CD8-positive, alpha-beta memory T cell (primary cell): ENCODE measurements at regions not wholly inside any gene's neighbourhood (a gene's known extent, or its start where the extent isn't known, plus 50 kb on each side); places are given as distances from the start of the nearest gene placed in this dataset.
A peak's percentile ranks its signal among the peaks of the same experiment; 100 is the strongest.

ENCODE experiments used
- CTCF ChIA-PET: fragments of 350-600 bp; sonication (Branson Sonifier 250); formaldehyde crosslinking; loops from one replicate; lab custom pipeline; 2021; ENCODE audit warnings: antibody characterized with exemption; lab: Charles Lee
- POLR2A ChIA-PET: fragments of 350-600 bp; sonication (Branson Sonifier 250); formaldehyde crosslinking; loops from one replicate; lab custom pipeline; 2021; ENCODE audit warnings: antibody characterized with exemption; lab: Charles Lee
- DNase-seq, 5 donors: peaks; one replicate each; pipeline versions ENCODE4 v3.0.0 to v3.0.0-alpha.2; 2020 to 2022; ENCODE audit warnings: mixed read lengths in 1 of 5
- H3K27ac ChIP-seq: one replicate; pipeline ENCODE4 v1.7.0; 2013; ENCODE audit warnings: low read depth, mild to moderate bottlenecking, low read length, moderate library complexity
- H3K27me3 ChIP-seq: 2 replicates; pipeline ENCODE4 v1.7.0; 2013; ENCODE audit warnings: low read length, mild to moderate bottlenecking; ENCODE audit not compliant: insufficient read depth, poor library complexity, severe bottlenecking
- H3K36me3 ChIP-seq: 2 replicates; pipeline ENCODE4 v1.7.0; 2013; ENCODE audit warnings: mild to moderate bottlenecking, low read length, moderate library complexity; ENCODE audit not compliant: insufficient read depth
- H3K4me1 ChIP-seq: 2 replicates; pipeline ENCODE4 v1.7.0; 2013; ENCODE audit warnings: mild to moderate bottlenecking, low read length, moderate library complexity; ENCODE audit not compliant: insufficient read depth
- H3K4me3 ChIP-seq: 2 replicates; pipeline ENCODE4 v1.7.0; 2013; ENCODE audit warnings: mild to moderate bottlenecking, low read length
- H3K9me3 ChIP-seq: 2 replicates; pipeline ENCODE4 v1.7.0; 2013; ENCODE audit warnings: mild to moderate bottlenecking, low read length
- H3K27ac Mint-ChIP-seq, 8 donors: one replicate each; pipeline ENCODE4 v1.8.0; 2020 to 2021; ENCODE audit warnings: mixed read lengths in 8 of 8, mild to moderate bottlenecking in 6 of 8, inconsistent platforms in 3 of 8, moderate library complexity in 3 of 8
- H3K27me3 Mint-ChIP-seq, 2 donors: one replicate each; pipeline ENCODE4 v1.8.0; 2020 to 2021; ENCODE audit warnings: mixed read lengths in 2 of 2, mild to moderate bottlenecking in 1 of 2, moderate library complexity in 1 of 2
- H3K36me3 Mint-ChIP-seq, 3 donors: one replicate each; pipeline ENCODE4 v1.8.0; 2020 to 2021; ENCODE audit warnings: mixed read lengths in 3 of 3, inconsistent platforms in 1 of 3, mild to moderate bottlenecking in 1 of 3
- H3K4me1 Mint-ChIP-seq, 3 donors: one replicate each; pipeline ENCODE4 v1.8.0; 2020 to 2021; ENCODE audit warnings: mixed read lengths in 3 of 3, inconsistent platforms in 1 of 3, mild to moderate bottlenecking in 1 of 3
- H3K4me3 Mint-ChIP-seq, 7 donors: one replicate each; pipeline ENCODE4 v1.8.0; 2020 to 2021; ENCODE audit warnings: mixed read lengths in 7 of 7, mild to moderate bottlenecking in 6 of 7, moderate library complexity in 4 of 7, inconsistent platforms in 2 of 7
- H3K9me3 Mint-ChIP-seq, 5 donors: one replicate each; pipeline ENCODE4 v1.8.0; 2020 to 2022; ENCODE audit warnings: mixed read lengths in 5 of 5, mild to moderate bottlenecking in 3 of 5, moderate library complexity in 2 of 5, inconsistent platforms in 1 of 5

DNA sequence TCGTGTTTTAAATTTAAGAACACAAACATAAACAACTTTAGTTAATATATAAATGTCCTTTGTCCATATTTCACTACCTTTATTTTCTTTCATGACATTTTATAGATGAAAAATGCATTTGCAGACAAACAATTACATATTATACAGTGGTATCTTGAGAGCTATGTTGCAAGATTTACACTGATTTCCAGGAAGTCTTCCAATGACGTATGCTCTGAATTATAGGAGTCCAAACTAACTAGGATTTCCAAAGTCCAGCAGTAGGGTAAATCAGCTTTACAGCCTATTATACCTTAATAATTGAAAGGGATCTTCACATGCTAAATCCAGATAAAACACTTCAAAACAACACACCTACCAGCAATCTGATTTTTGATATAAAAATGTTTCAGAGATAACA is 69.4 kb downstream of the HYCC1 start:
- no peaks in the 10 kb centered on the region for H3K27me3 Mint-ChIP-seq
- H3K27ac Mint-ChIP-seq: no peak overlapping the region
- CTCF ChIA-PET: no interaction called here
- POLR2A ChIA-PET: no interaction called here
- H3K9me3 Mint-ChIP-seq: no peaks in the 10 kb centered on the region
- H3K4me1 ChIP-seq: no peaks in the 10 kb centered on the region
- no peak overlapping the region for H3K4me3 Mint-ChIP-seq
- DNase-seq: no peak
- no peaks in the 10 kb centered on the region for H3K4me1 Mint-ChIP-seq
- H3K4me3 ChIP-seq: no peak overlapping the region
- no peaks in the 10 kb centered on the region for H3K36me3 ChIP-seq
- H3K27ac ChIP-seq: no peak overlapping the region
- H3K27me3 ChIP-seq: no peaks in the 10 kb centered on the region
- H3K9me3 ChIP-seq: no peaks in the 10 kb centered on the region
- H3K36me3 Mint-ChIP-seq: peaks cover 0 to 14% (median 5%) of the 10 kb centered on the region in 3 donors

GRCh38 chr7:22944022-22944421 is 69.9 kb downstream of the HYCC1 start:
- ChIA-PET CTCF (interaction anchor here (1.3 kb wide), 1 partner anchor 111 kb away, joined by 3 read pairs; no protein-coding TSS in a partner anchor), POLR2A (no interaction called here)
- H3K27me3 Mint-ChIP-seq: no peaks in the 10 kb centered on the region
- no peak overlapping the region for H3K27ac Mint-ChIP-seq
- Histone ChIP-seq H3K27me3 (no peaks in the 10 kb centered on the region), H3K4me1 (no peaks in the 10 kb centered on the region), H3K36me3 (no peaks in the 10 kb centered on the region), H3K9me3 (no peaks in the 10 kb centered on the region), H3K27ac (no peak overlapping the region), H3K4me3 (no peak overlapping the region)
- H3K36me3 Mint-ChIP-seq: peaks cover 0 to 14% (median 5%) of the 10 kb centered on the region in 3 donors
- no peaks in the 10 kb centered on the region for H3K9me3 Mint-ChIP-seq
- no peak for DNase-seq
- H3K4me3 Mint-ChIP-seq: no peak overlapping the region
- no peaks in the 10 kb centered on the region for H3K4me1 Mint-ChIP-seq

GRCh38 chr7:22942191-22942590 is 71.7 kb downstream of the HYCC1 start:
- H3K36me3 Mint-ChIP-seq: peaks cover 0 to 14% (median 5%) of the 10 kb centered on the region in 3 donors
- ChIA-PET CTCF (no interaction called here), POLR2A (no interaction called here)
- no peaks in the 10 kb centered on the region for H3K27me3 Mint-ChIP-seq
- Histone ChIP-seq H3K27me3 (no peaks in the 10 kb centered on the region), H3K4me3 (no peak overlapping the region), H3K9me3 (no peaks in the 10 kb centered on the region), H3K4me1 (no peaks in the 10 kb centered on the region), H3K27ac (no peak overlapping the region), H3K36me3 (no peaks in the 10 kb centered on the region)
- H3K4me1 Mint-ChIP-seq: no peaks in the 10 kb centered on the region
- no peak overlapping the region for H3K4me3 Mint-ChIP-seq
- no peak for DNase-seq
- H3K9me3 Mint-ChIP-seq: no peaks in the 10 kb centered on the region
- H3K27ac Mint-ChIP-seq: no peak overlapping the region

GRCh38 chr7:22939842-22940241 is 74.1 kb downstream of the HYCC1 start:
- DNase-seq: no peak
- Mint-ChIP-seq H3K9me3 (no peaks in the 10 kb centered on the region), H3K4me1 (no peaks in the 10 kb centered on the region), H3K27ac (no peak overlapping the region), H3K27me3 (no peaks in the 10 kb centered on the region), H3K36me3 (peaks cover 0 to 6% (median 2%) of the 10 kb centered on the region in 3 donors), H3K4me3 (no peak overlapping the region)
- no peaks in the 10 kb centered on the region for H3K9me3 ChIP-seq
- H3K27ac ChIP-seq: no peak overlapping the region
- ChIA-PET POLR2A (no interaction called here), CTCF (no interaction called here)
- no peaks in the 10 kb centered on the region for H3K27me3 ChIP-seq
- H3K4me3 ChIP-seq: no peak overlapping the region
- H3K4me1 ChIP-seq: no peaks in the 10 kb centered on the region
- H3K36me3 ChIP-seq: no peaks in the 10 kb centered on the region

DNA sequence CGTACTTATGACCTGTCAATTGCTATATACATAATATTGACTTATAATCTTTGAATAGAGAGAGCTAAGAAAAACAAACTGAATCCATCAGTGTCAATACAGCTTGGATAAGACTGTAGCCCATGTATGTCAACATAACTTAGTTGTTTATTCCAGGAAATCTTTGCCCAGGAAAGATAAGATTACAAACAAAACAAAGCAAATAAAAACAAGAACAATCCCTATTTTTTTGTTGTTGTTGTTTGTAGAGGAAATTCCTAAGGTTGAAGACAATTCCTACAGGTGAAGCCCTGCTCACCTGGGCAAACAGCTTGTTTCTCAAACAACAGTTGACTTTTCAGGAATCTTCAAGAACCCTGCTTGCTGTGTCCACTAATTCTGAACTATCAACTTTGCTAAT is 76.0 kb downstream of the HYCC1 start:
- H3K4me1 ChIP-seq: no peaks in the 10 kb centered on the region
- no peak overlapping the region for H3K4me3 Mint-ChIP-seq
- no peaks in the 10 kb centered on the region for H3K4me1 Mint-ChIP-seq
- no peaks in the 10 kb centered on the region for H3K27me3 ChIP-seq
- no peak overlapping the region for H3K4me3 ChIP-seq
- ChIA-PET CTCF (no interaction called here), POLR2A (no interaction called here)
- DNase-seq: no peak
- H3K9me3 ChIP-seq: no peaks in the 10 kb centered on the region
- no peaks in the 10 kb centered on the region for H3K36me3 ChIP-seq
- no peak overlapping the region for H3K27ac ChIP-seq
- H3K36me3 Mint-ChIP-seq: peaks cover 0 to 3% (median 1%) of the 10 kb centered on the region in 3 donors
- H3K27me3 Mint-ChIP-seq: no peaks in the 10 kb centered on the region
- H3K27ac Mint-ChIP-seq: no peak overlapping the region
- no peaks in the 10 kb centered on the region for H3K9me3 Mint-ChIP-seq

DNA sequence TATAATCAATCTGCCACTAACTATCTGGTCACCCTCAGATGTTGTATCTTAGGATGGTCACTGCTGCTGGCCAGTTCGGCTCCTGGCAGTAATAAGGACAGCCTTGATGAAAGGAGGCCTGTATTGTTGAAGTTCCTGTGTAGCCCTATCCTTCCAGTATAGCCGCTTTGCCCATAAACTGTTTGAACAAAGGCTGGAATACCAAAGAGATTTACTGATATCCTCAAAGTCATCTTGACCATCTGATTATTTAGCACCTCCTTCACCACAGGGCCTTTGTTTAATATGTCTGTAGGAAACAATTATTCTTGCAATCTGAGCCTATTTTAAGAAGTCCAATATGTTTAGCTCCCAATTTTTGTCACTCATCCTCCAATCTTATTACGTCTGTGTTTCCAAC is 77.7 kb downstream of the HYCC1 start:
- POLR2A ChIA-PET: no interaction called here
- no peaks in the 10 kb centered on the region for H3K27me3 ChIP-seq
- no peaks in the 10 kb centered on the region for H3K4me1 ChIP-seq
- Mint-ChIP-seq H3K36me3 (peaks cover 0 to 3% (median 1%) of the 10 kb centered on the region in 3 donors), H3K4me1 (no peaks in the 10 kb centered on the region), H3K4me3 (no peak overlapping the region), H3K27ac (peak overlapping the region in 1 of 8 donors; percentile 26), H3K9me3 (no peaks in the 10 kb centered on the region), H3K27me3 (no peaks in the 10 kb centered on the region)
- no peak overlapping the region for H3K27ac ChIP-seq
- CTCF ChIA-PET: no interaction called here
- H3K4me3 ChIP-seq: no peak overlapping the region
- no peaks in the 10 kb centered on the region for H3K9me3 ChIP-seq
- H3K36me3 ChIP-seq: no peaks in the 10 kb centered on the region
- no peak for DNase-seq

DNA sequence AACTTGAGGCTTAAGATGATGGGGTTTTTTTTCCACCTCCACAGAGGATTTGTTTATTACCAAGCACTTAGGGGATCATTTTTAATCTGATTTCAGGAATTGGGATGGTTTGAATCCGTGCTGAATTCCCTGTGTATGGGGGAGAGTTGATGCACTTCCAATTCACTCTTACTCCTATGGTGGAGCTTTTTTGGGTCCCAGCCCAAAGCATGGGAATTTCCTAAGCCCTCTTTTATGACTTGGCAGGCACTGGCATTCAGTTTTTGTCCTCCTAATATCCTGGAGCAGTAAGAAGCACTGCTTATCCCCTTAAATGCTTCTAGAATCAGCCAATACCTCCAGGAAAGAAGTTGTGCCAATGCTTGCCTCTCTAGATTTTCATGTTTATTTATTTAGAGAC is 78.7 kb downstream of the HYCC1 start:
- CTCF ChIA-PET: no interaction called here
- no peak overlapping the region for H3K4me3 ChIP-seq
- no peaks in the 10 kb centered on the region for H3K36me3 Mint-ChIP-seq

DNA sequence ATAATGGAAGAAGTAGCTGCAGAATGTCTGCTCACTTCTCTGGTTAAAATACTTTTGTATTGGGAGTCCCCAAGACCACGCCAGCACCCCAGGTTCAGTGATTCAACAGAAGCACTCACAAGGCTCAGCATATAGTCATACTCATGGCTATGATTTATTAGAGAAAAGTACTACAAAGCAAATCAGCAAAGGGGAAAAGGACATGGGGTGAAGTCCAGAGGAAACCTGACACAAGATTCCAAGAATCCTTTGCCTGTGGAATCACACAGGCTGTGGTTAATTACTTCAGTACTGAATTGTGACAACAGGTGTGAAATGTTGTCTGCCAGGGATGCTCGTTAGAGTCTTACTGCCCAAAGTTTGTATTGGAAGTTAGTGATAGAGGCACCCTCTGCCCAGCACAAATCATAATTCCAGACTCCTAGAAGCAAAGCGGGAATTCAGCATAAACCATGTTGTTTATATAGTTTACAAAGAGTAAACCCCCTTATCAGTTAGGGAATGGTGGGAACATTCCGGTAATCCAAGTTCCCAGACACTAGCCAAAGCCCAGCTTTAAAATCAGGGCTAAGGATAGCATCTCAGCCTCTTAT is 79.4 kb downstream of the HYCC1 start:
- Mint-ChIP-seq H3K27ac (no peak overlapping the region), H3K4me1 (no peaks in the 10 kb centered on the region), H3K27me3 (no peaks in the 10 kb centered on the region), H3K36me3 (no peaks in the 10 kb centered on the region), H3K4me3 (no peak overlapping the region), H3K9me3 (peaks cover 0 to 5% (median 2%) of the 10 kb centered on the region in 5 donors)
- H3K36me3 ChIP-seq: no peaks in the 10 kb centered on the region
- no peaks in the 10 kb centered on the region for H3K27me3 ChIP-seq
- H3K27ac ChIP-seq: no peak overlapping the region
- no peak overlapping the region for H3K4me3 ChIP-seq
- ChIA-PET POLR2A (no interaction called here), CTCF (no interaction called here)
- no peaks in the 10 kb centered on the region for H3K9me3 ChIP-seq
- H3K4me1 ChIP-seq: no peaks in the 10 kb centered on the region
- no peak for DNase-seq

More for the DNA sequence above, 78.7 kb downstream of the HYCC1 start:
- Histone ChIP-seq H3K27me3 (no peaks in the 10 kb centered on the region), H3K4me1 (no peaks in the 10 kb centered on the region), H3K36me3 (no peaks in the 10 kb centered on the region), H3K9me3 (no peaks in the 10 kb centered on the region), H3K27ac (no peak overlapping the region)
- no peaks in the 10 kb centered on the region for H3K4me1 Mint-ChIP-seq
- no peak for DNase-seq
- H3K27me3 Mint-ChIP-seq: no peaks in the 10 kb centered on the region
- POLR2A ChIA-PET: no interaction called here
- peaks cover 0 to 5% (median 2%) of the 10 kb centered on the region in 5 donors for H3K9me3 Mint-ChIP-seq
- no peak overlapping the region for H3K4me3 Mint-ChIP-seq
- no peak overlapping the region for H3K27ac Mint-ChIP-seq
